Gastrocnemius medialis (tissue), 4 donors: ENCODE measurements at regions not wholly inside any gene's neighbourhood (a gene's known extent, or its start where the extent isn't known, plus 50 kb on each side); places are given as distances from the start of the nearest gene placed in this dataset.

Source experiments
- CTCF ChIP-seq, 5 experiments: fragments of 450-650 bp in 3 of 5; fragments of 200-600 bp in 2 of 5; sonication (generic) in 2 of 5; IDR thresholded peaks in 4 of 5; conservative IDR thresholded peaks in 1 of 5; 1 replicate in 4 of 5; 2 replicates in 1 of 5; pipeline ENCODE4 v1.5.1; 2016 to 2019; ENCODE audit warnings: antibody characterized with exemption in 5 of 5, mild to moderate bottlenecking in 3 of 5, moderate library complexity in 3 of 5
- POLR2A ChIP-seq, 2 donors: fragments of 450-650 bp; IDR thresholded peaks; one replicate each; pipeline ENCODE4 v1.6.1; 2017; ENCODE audit warnings: antibody characterized with exemption in 2 of 2, mild to moderate bottlenecking in 2 of 2, moderate library complexity in 2 of 2

GRCh38 chr3:35295906-35296305 lies 343.4 kb upstream of the ARPP21 start:
- TF ChIP-seq POLR2A (IDR thresholded peaks at IDR 0.05) = no peak
- no peak for TF ChIP-seq CTCF (IDR thresholded peaks at IDR 0.05 in 4 of 5, conservative IDR thresholded peaks at IDR 0.05 in 1 of 5)
